ENCODE measurements at regions not wholly inside any gene's neighbourhood (a gene's known extent, or its start where the extent isn't known, plus 50 kb on each side); places are given as distances from the start of the nearest gene placed in this dataset.

DNA sequence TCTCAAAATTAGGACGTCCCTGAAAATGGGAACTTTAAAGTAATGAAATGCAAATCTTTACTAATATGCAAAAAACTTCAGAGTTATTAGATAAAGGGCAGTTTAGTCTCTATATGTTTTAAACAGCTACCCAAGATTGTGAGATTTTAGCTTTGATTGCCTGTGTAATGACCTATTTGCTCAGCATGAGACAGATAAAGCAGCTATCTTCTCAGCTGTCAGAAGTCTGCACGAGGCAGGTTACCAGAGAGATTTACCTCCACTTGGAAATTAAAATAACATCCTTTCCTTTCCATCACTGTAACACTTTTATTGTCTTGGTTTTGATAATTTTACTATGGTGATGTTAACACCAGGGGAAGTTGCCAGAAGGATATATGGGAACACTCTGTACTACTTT lies 436.6 kb upstream of the OPRM1 start:
- TF ChIP-seq POLR2A (IDR thresholded peaks at IDR 0.05) (no peak), POLR2AphosphoS5 (IDR thresholded peaks at IDR 0.05) (no peak)
- TF ChIP-seq, protein P1, sequence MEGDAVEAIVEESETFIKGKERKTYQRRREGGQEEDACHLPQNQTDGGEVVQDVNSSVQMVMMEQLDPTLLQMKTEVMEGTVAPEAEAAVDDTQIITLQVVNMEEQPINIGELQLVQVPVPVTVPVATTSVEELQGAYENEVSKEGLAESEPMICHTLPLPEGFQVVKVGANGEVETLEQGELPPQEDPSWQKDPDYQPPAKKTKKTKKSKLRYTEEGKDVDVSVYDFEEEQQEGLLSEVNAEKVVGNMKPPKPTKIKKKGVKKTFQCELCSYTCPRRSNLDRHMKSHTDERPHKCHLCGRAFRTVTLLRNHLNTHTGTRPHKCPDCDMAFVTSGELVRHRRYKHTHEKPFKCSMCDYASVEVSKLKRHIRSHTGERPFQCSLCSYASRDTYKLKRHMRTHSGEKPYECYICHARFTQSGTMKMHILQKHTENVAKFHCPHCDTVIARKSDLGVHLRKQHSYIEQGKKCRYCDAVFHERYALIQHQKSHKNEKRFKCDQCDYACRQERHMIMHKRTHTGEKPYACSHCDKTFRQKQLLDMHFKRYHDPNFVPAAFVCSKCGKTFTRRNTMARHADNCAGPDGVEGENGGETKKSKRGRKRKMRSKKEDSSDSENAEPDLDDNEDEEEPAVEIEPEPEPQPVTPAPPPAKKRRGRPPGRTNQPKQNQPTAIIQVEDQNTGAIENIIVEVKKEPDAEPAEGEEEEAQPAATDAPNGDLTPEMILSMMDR (IDR thresholded peaks at IDR 0.05) = no peak
